NCI-H2227 (cell line): ENCODE measurements at regions not wholly inside any gene's neighbourhood (a gene's known extent, or its start where the extent isn't known, plus 50 kb on each side); places are given as distances from the start of the nearest gene placed in this dataset.

Experiments used
- DNase-seq: peaks from one replicate; lab custom pipeline; 2025; ENCODE audit not compliant: unreplicated experiment; lab: John Stamatoyannopoulos, UW

- DNase-seq: no peak
Measured at GRCh38 chr14:39851202-39851601, 419.0 kb upstream of the FBXO33 start.

- no peak for DNase-seq
Measured at GRCh38 chr14:39847852-39848251, 415.6 kb upstream of the FBXO33 start.

- DNase-seq: no peak
Measured at GRCh38 chr14:39847194-39847593, 415.0 kb upstream of the FBXO33 start.

GRCh38 chr14:39843881-39844280 lies 411.6 kb upstream of the FBXO33 start:
- no peak for DNase-seq

- DNase-seq: no peak
Measured at GRCh38 chr14:39841088-39841487, 408.9 kb upstream of the FBXO33 start.

- DNase-seq: no peak
Measured at GRCh38 chr14:39827901-39828655, 395.8 kb upstream of the FBXO33 start.

GRCh38 chr14:39812532-39813320 lies 380.5 kb upstream of the FBXO33 start:
- no peak for DNase-seq

- no peak for DNase-seq
Measured at GRCh38 chr14:39807271-39807670, 375.0 kb upstream of the FBXO33 start.

- no peak for DNase-seq
Measured at GRCh38 chr14:39784461-39784860, 352.2 kb upstream of the FBXO33 start.

GRCh38 chr14:39781466-39781865 lies 349.2 kb upstream of the FBXO33 start:
- DNase-seq: no peak

- DNase-seq: no peak
Measured at GRCh38 chr14:39773387-39774126, 341.3 kb upstream of the FBXO33 start.

GRCh38 chr14:39772627-39773026 lies 340.4 kb upstream of the FBXO33 start:
- DNase-seq: no peak

- DNase-seq: no peak
Measured at GRCh38 chr14:39768589-39768988, 336.4 kb upstream of the FBXO33 start.

GRCh38 chr14:39766397-39767000 lies 334.3 kb upstream of the FBXO33 start:
- DNase-seq: no peak

- DNase-seq: no peak
Measured at GRCh38 chr14:39765676-39766075, 333.4 kb upstream of the FBXO33 start.

GRCh38 chr14:39763402-39763890 lies 331.2 kb upstream of the FBXO33 start:
- DNase-seq: no peak

- DNase-seq: no peak
Measured at GRCh38 chr14:39762576-39763401, 330.6 kb upstream of the FBXO33 start.

- no peak for DNase-seq
Measured at GRCh38 chr14:39755269-39755878, 323.1 kb upstream of the FBXO33 start.

GRCh38 chr14:39740454-39740853 lies 308.2 kb upstream of the FBXO33 start:
- no peak for DNase-seq

- no peak for DNase-seq
Measured at GRCh38 chr14:39739796-39740195, 307.6 kb upstream of the FBXO33 start.
